GM12873 (cell line): ENCODE measurements at regions not wholly inside any gene's neighbourhood (a gene's known extent, or its start where the extent isn't known, plus 50 kb on each side); places are given as distances from the start of the nearest gene placed in this dataset.

Experiments used
- CTCF ChIP-seq: IDR thresholded peaks from 2 replicates; pipeline ENCODE4 v1.5.1; 2012; ENCODE audit warnings: low read depth, mild to moderate bottlenecking, moderate library complexity, low read length, control low read depth; ENCODE audit not compliant: insufficient read depth; ENCODE audit errors: missing control alignments

- TF ChIP-seq CTCF, result no peak
These were observed 270.9 kb downstream of the COG6 start for GRCh38 chr13:39926345-39926744.

GRCh38 chr13:39928261-39928660 lies 272.8 kb downstream of the COG6 start:
- no peak for TF ChIP-seq CTCF

- TF ChIP-seq CTCF, result no peak
These were observed 274.1 kb downstream of the COG6 start for GRCh38 chr13:39929583-39929982.

- TF ChIP-seq CTCF, result no peak
These were observed 274.6 kb downstream of the COG6 start for GRCh38 chr13:39930060-39930459.

GRCh38 chr13:39930544-39931444 lies 275.3 kb downstream of the COG6 start:
- TF ChIP-seq CTCF, result no peak

- TF ChIP-seq CTCF, result no peak
These were observed 276.0 kb downstream of the COG6 start for GRCh38 chr13:39931505-39931904.

GRCh38 chr13:39935155-39935554 lies 279.7 kb downstream of the COG6 start:
- no peak for TF ChIP-seq CTCF
